Osteocyte (in vitro differentiated cells): ENCODE measurements at regions not wholly inside any gene's neighbourhood (a gene's known extent, or its start where the extent isn't known, plus 50 kb on each side); places are given as distances from the start of the nearest gene placed in this dataset.

ENCODE experiments used
- DNase-seq: peaks from one replicate; pipeline ENCODE4 v3.0.0; 2021; ENCODE audit warnings: mixed read lengths; ENCODE audit not compliant: unreplicated experiment; ENCODE audit errors: extremely low spot score
- H3K27ac Mint-ChIP-seq: one replicate; pipeline ENCODE4 v1.8.0; 2021; ENCODE audit warnings: mild to moderate bottlenecking, mixed read lengths; ENCODE audit not compliant: unreplicated experiment
- H3K27me3 Mint-ChIP-seq: one replicate; pipeline ENCODE4 v1.8.0; 2021; ENCODE audit warnings: mixed read lengths; ENCODE audit not compliant: unreplicated experiment
- H3K36me3 Mint-ChIP-seq: one replicate; pipeline ENCODE4 v1.8.0; 2021; ENCODE audit warnings: mixed read lengths; ENCODE audit not compliant: unreplicated experiment
- H3K4me1 Mint-ChIP-seq: one replicate; pipeline ENCODE4 v1.8.0; 2021; ENCODE audit warnings: mixed read lengths; ENCODE audit not compliant: unreplicated experiment
- H3K4me3 Mint-ChIP-seq: one replicate; pipeline ENCODE4 v1.8.0; 2021; ENCODE audit warnings: mild to moderate bottlenecking, moderate library complexity, mixed read lengths; ENCODE audit not compliant: unreplicated experiment
- H3K9me3 Mint-ChIP-seq: one replicate; pipeline ENCODE4 v1.8.0; 2021; ENCODE audit warnings: mixed read lengths; ENCODE audit not compliant: unreplicated experiment
- CTCF ChIP-seq: fragments of 200-600 bp; sonication (generic); IDR thresholded peaks from 2 replicates; pipeline ENCODE4 v1.5.0; 2021; ENCODE audit warnings: antibody characterized with exemption, mild to moderate bottlenecking, moderate library complexity

GRCh38 chr5:124922255-124922975 is 176.0 kb upstream of the ZNF608 start:
- Mint-ChIP-seq H3K4me1 (no peaks in the 10 kb centered on the region), H3K27me3 (no peaks in the 10 kb centered on the region), H3K36me3 (peaks cover 1% of the 10 kb centered on the region), H3K9me3 (peaks cover 3% of the 10 kb centered on the region), H3K4me3 (no peak overlapping the region), H3K27ac (no peak overlapping the region)
- no peak for DNase-seq
- no peak for TF ChIP-seq CTCF

GRCh38 chr5:124923131-124923530 is 176.7 kb upstream of the ZNF608 start:
- Mint-ChIP-seq H3K36me3 (peaks cover 4% of the 10 kb centered on the region), H3K9me3 (peaks cover 7% of the 10 kb centered on the region), H3K4me1 (no peaks in the 10 kb centered on the region), H3K27ac (no peak overlapping the region), H3K27me3 (no peaks in the 10 kb centered on the region), H3K4me3 (no peak overlapping the region)
- DNase-seq, result no peak
- TF ChIP-seq CTCF, result no peak

- TF ChIP-seq CTCF, result no peak
- Mint-ChIP-seq H3K27ac (no peak overlapping the region), H3K36me3 (peaks cover 4% of the 10 kb centered on the region), H3K27me3 (no peaks in the 10 kb centered on the region), H3K4me3 (no peak overlapping the region), H3K4me1 (no peaks in the 10 kb centered on the region), H3K9me3 (peaks cover 7% of the 10 kb centered on the region)
- DNase-seq, result no peak
Measured at GRCh38 chr5:124924729-124925128, 178.3 kb upstream of the ZNF608 start.

- H3K4me1 Mint-ChIP-seq, result peaks cover under 1% of the 10 kb centered on the region
- H3K36me3 Mint-ChIP-seq, result peaks cover 4% of the 10 kb centered on the region
- H3K4me3 Mint-ChIP-seq, result no peak overlapping the region
- no peak for DNase-seq
- H3K27ac Mint-ChIP-seq, result no peak overlapping the region
- no peak for TF ChIP-seq CTCF
- no peaks in the 10 kb centered on the region for H3K27me3 Mint-ChIP-seq
- peaks cover 7% of the 10 kb centered on the region for H3K9me3 Mint-ChIP-seq
Measured at GRCh38 chr5:124927735-124928134, 181.3 kb upstream of the ZNF608 start.

- Mint-ChIP-seq H3K27me3 (no peaks in the 10 kb centered on the region), H3K4me1 (peaks cover 5% of the 10 kb centered on the region), H3K9me3 (peaks cover 7% of the 10 kb centered on the region), H3K36me3 (peaks cover 4% of the 10 kb centered on the region), H3K4me3 (no peak overlapping the region), H3K27ac (no peak overlapping the region)
- TF ChIP-seq CTCF, result no peak
- no peak for DNase-seq
Measured at GRCh38 chr5:124929000-124929399, 182.6 kb upstream of the ZNF608 start.
